LNCaP clone FGC (cell line): ENCODE measurements at regions not wholly inside any gene's neighbourhood (a gene's known extent, or its start where the extent isn't known, plus 50 kb on each side); places are given as distances from the start of the nearest gene placed in this dataset.

Experiments used
- DNase-seq: peaks from one replicate; pipeline ENCODE4 v3.0.0-alpha.2; 2011; ENCODE audit warnings: low read depth
- H3K4me3 ChIP-seq: 2 replicates; pipeline ENCODE4 v1.5.1; 2011; ENCODE audit warnings: mild to moderate bottlenecking, low read depth, low read length, control low read depth
- CTCF ChIP-seq: IDR thresholded peaks from 2 replicates; pipeline ENCODE4 v1.5.1; 2012; ENCODE audit warnings: mild to moderate bottlenecking; ENCODE audit not compliant: control insufficient read depth, insufficient read depth; ENCODE audit errors: extremely low read depth

- no peak for TF ChIP-seq CTCF
- H3K4me3 ChIP-seq, result no peak overlapping the region
- DNase-seq, result no peak
Observed at GRCh38 chrX:69216446-69216845, 51.2 kb upstream of the PJA1 start.

GRCh38 chrX:69215161-69215875 is 50.1 kb upstream of the PJA1 start:
- H3K4me3 ChIP-seq, result no peak overlapping the region
- no peak for DNase-seq
- no peak for TF ChIP-seq CTCF
